ENCODE measurements at regions not wholly inside any gene's neighbourhood (a gene's known extent, or its start where the extent isn't known, plus 50 kb on each side); places are given as distances from the start of the nearest gene placed in this dataset.

- no peak for TF ChIP-seq CTCF (IDR thresholded peaks at IDR 0.05)
- intact Hi-C loops (cut with DNase I) = no loop called here
- DNase-seq (no peak), ATAC-seq (no peak), FAIRE-seq (no peak)
- H3K9me3 ChIP-seq = no peaks in the 10 kb centered on the region
- H3K4me1 ChIP-seq = peaks cover 0 to 1% (median 0%) of the 10 kb centered on the region in 3 donors
- H3K27ac ChIP-seq = no peak overlapping the region
- no peak overlapping the region for H3K4me3 ChIP-seq
- no peaks in the 10 kb centered on the region for H3K36me3 ChIP-seq
- H3K27me3 ChIP-seq = no peaks in the 10 kb centered on the region
- WGBS, 2 donors = 80 to 81% methylated on average over 9 of the region's 9 CpGs
Measured at GRCh38 chr12:69095765-69096477, 143.4 kb upstream of the CPSF6 start.

- DNase-seq (no peak), FAIRE-seq (no peak), ATAC-seq (no peak)
- Histone ChIP-seq H3K27ac (no peak overlapping the region), H3K4me3 (no peak overlapping the region), H3K27me3 (no peaks in the 10 kb centered on the region), H3K9me3 (no peaks in the 10 kb centered on the region), H3K4me1 (peaks cover 2 to 7% (median 6%) of the 10 kb centered on the region in 3 donors), H3K36me3 (no peaks in the 10 kb centered on the region)
- no peak for TF ChIP-seq CTCF (IDR thresholded peaks at IDR 0.05)
- WGBS, 2 donors = 71 to 77% methylated on average over 1 of the region's 1 CpG
- intact Hi-C loops (cut with DNase I) = no loop called here
Measured at GRCh38 chr12:69096669-69097335, 142.6 kb upstream of the CPSF6 start.

- Histone ChIP-seq H3K36me3 (no peaks in the 10 kb centered on the region), H3K27me3 (no peaks in the 10 kb centered on the region), H3K27ac (no peak overlapping the region), H3K9me3 (no peaks in the 10 kb centered on the region), H3K4me3 (no peak overlapping the region), H3K4me1 (peaks cover 7 to 8% (median 7%) of the 10 kb centered on the region in 3 donors)
- FAIRE-seq = no peak
- DNase-seq = no peak
- whole genome bisulfite sequencing, 2 donors = 83 to 85% methylated on average over 6 of the region's 6 CpGs
- no peak for ATAC-seq
- no peak for TF ChIP-seq CTCF (IDR thresholded peaks at IDR 0.05)
- intact Hi-C loops (cut with DNase I) = no loop called here
Measured at GRCh38 chr12:69097619-69098368, 141.6 kb upstream of the CPSF6 start.

GRCh38 chr12:69099201-69099837 lies 140.1 kb upstream of the CPSF6 start:
- ATAC-seq (no peak), FAIRE-seq (no peak), DNase-seq (no peak)
- no peaks in the 10 kb centered on the region for H3K27me3 ChIP-seq
- no peak for TF ChIP-seq CTCF (IDR thresholded peaks at IDR 0.05)
- H3K4me3 ChIP-seq = no peak overlapping the region
- intact Hi-C loops (cut with DNase I) = no loop called here
- WGBS, 2 donors = 78 to 86% methylated on average over 9 of the region's 9 CpGs
- H3K9me3 ChIP-seq = no peaks in the 10 kb centered on the region
- no peak overlapping the region for H3K27ac ChIP-seq
- H3K36me3 ChIP-seq = no peaks in the 10 kb centered on the region
- peaks cover 7 to 8% (median 7%) of the 10 kb centered on the region in 3 donors for H3K4me1 ChIP-seq

All from pancreas (tissue), 10 donors.